ENCODE measurements at regions not wholly inside any gene's neighbourhood (a gene's known extent, or its start where the extent isn't known, plus 50 kb on each side); places are given as distances from the start of the nearest gene placed in this dataset.

- no peak for DNase-seq (ENCODE audit: low spot score)
These were observed 238.1 kb upstream of the MARCKS start for GRCh38 chr6:113619077-113619476.

- DNase-seq (ENCODE audit: low spot score), result no peak
These were observed 236.8 kb upstream of the MARCKS start for GRCh38 chr6:113620386-113620785.

GRCh38 chr6:113622254-113622653 lies 234.9 kb upstream of the MARCKS start:
- no peak for DNase-seq (ENCODE audit: low spot score)

DNA sequence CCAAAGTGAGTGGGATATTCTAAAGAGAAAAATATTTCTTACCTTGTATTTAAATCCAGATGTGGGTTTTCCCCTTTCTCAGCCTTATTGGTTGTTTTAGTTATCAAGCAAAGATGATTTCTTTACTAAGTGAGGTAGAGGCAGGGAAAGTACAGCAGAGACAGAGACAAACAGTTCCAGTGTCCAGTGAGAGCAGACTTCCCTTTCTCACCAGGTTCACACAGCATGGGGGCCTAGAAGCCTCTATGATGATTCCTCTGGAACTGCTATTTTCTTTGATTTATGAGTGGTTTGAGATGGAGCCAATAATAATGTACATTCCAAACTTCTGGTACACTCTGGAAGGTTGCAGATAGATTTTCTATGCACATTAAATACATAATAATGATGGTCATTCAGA lies 234.0 kb upstream of the MARCKS start:
- DNase-seq (ENCODE audit: low spot score), result no peak

GRCh38 chr6:113625850-113626249 lies 231.3 kb upstream of the MARCKS start:
- no peak for DNase-seq (ENCODE audit: low spot score)

GRCh38 chr6:113626475-113626874 lies 230.7 kb upstream of the MARCKS start:
- no peak for DNase-seq (ENCODE audit: low spot score)

- no peak for DNase-seq (ENCODE audit: low spot score)
These were observed 229.7 kb upstream of the MARCKS start for GRCh38 chr6:113627480-113627879.

- no peak for DNase-seq (ENCODE audit: low spot score)
These were observed 227.9 kb upstream of the MARCKS start for GRCh38 chr6:113629256-113629655.

GRCh38 chr6:113629975-113630737 lies 227.0 kb upstream of the MARCKS start:
- peak; percentile 18 for DNase-seq (ENCODE audit: low spot score)

GRCh38 chr6:113630738-113631535 lies 226.2 kb upstream of the MARCKS start:
- peak; percentile 41 for DNase-seq (ENCODE audit: low spot score)

DNA sequence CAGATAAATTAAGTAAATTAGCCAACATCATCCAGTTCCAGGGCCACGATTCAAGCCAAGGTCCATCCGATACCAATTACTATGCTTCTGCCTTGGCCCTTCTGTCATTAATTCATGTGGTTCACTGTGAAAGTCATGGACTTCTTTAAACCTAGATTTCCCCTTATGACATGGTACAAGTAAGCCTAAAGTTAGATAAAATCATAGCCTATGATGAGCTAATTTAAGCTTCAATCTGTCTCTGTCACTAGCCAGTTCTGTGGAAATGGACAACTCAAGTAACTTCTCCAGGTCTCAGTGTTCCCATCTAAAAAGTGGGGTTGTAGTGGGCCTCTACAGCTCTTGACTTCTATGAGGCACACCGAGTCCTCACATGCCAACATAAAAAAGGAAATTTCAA lies 225.5 kb upstream of the MARCKS start:
- DNase-seq (ENCODE audit: low spot score), result no peak

GRCh38 chr6:113632220-113632864 lies 224.8 kb upstream of the MARCKS start:
- peak; percentile 44 for DNase-seq (ENCODE audit: low spot score)

DNA sequence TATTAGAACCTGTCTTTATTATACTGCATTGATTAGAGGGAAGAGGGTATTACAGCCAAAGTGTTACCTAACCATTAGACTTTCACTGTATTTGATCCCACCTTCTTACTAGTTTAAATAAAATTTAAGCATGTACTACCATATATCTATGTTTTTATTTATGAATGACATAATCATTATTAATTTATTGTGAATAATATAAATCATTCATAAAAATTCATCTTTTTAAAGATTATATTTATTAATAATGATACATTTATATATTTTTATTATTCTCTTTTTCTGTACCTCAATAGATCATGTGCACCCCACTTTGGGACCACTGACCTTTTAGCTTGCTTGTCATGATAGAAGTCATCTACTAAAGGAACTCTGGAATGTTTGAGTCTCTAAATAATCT lies 223.5 kb upstream of the MARCKS start:
- no peak for DNase-seq (ENCODE audit: low spot score)

- DNase-seq (ENCODE audit: low spot score), result peak; percentile 6
These were observed 222.6 kb upstream of the MARCKS start for GRCh38 chr6:113634352-113635163.

GRCh38 chr6:113635222-113635986 lies 221.7 kb upstream of the MARCKS start:
- DNase-seq (ENCODE audit: low spot score), result no peak

GRCh38 chr6:113636357-113636824 lies 220.8 kb upstream of the MARCKS start:
- no peak for DNase-seq (ENCODE audit: low spot score)

GRCh38 chr6:113640051-113640450 lies 217.1 kb upstream of the MARCKS start:
- DNase-seq (ENCODE audit: low spot score), result no peak

- DNase-seq (ENCODE audit: low spot score), result no peak
These were observed 215.0 kb upstream of the MARCKS start for GRCh38 chr6:113642001-113642713.

DNA sequence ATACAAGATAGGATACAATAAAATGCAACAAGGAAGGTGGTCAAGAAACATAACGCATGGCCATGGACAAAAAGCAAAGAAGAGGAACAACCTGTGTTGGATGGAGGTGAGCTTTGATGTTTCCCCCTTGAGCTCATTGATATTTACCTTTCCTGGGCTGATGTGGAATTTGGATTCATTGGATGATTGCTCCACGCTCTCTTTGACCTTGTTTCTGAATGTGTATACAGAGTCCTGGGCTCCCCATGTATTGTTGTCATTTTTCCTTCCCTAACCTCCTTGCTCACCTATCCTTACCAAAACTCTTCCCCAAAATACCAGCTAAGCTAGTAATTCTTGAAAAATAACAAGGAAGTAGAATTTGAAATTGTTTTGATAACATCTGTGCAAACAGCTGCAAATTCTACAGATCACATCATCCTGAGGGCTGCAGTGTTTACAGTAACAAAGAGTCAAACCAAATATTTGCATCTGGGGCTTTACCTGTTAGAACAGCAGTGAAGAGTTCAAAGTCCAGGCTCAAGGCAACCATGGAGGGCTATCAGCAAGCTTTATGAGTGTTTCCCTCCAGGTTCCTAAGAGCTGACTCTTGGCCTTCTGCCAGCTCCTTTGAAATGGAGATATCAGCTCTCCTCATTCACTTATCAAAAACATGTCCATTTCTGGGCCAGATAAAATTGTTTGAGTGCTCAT lies 214.3 kb upstream of the MARCKS start:
- DNase-seq (ENCODE audit: low spot score), result no peak

GRCh38 chr6:113643407-113643770 lies 213.8 kb upstream of the MARCKS start:
- DNase-seq (ENCODE audit: low spot score), result no peak
